Stimulated activated CD8-positive, alpha-beta memory T cell treated with anti-CD3 and anti-CD28 coated beads, Interleukin-15, amount 100 ng/mL, for 24 hours (primary cell): ENCODE measurements at regions not wholly inside any gene's neighbourhood (a gene's known extent, or its start where the extent isn't known, plus 50 kb on each side); places are given as distances from the start of the nearest gene placed in this dataset.
"Not testable (repeated sequence)": the region's sequence is repeated elsewhere in the genome, so short reads cannot be mapped to it uniquely, and the experiment has no call there.

Experiments used
- DNase-seq: peaks from one replicate; pipeline ENCODE4 v3.0.0-alpha.2; 2020; ENCODE audit warnings: low read depth

GRCh38 chr7:69091521-69091920 is 506.8 kb upstream of the AUTS2 start:
- DNase-seq: no peak

GRCh38 chr7:69095127-69095526 is 503.1 kb upstream of the AUTS2 start:
- no peak for DNase-seq

GRCh38 chr7:69095649-69096048 is 502.6 kb upstream of the AUTS2 start:
- DNase-seq: no peak

GRCh38 chr7:69104023-69104422 is 494.3 kb upstream of the AUTS2 start:
- DNase-seq: no peak

GRCh38 chr7:69105092-69105491 is 493.2 kb upstream of the AUTS2 start:
- no peak for DNase-seq

- no peak for DNase-seq
These were observed 492.3 kb upstream of the AUTS2 start for GRCh38 chr7:69105981-69106380.

- DNase-seq: not testable (repeated sequence)
These were observed 491.8 kb upstream of the AUTS2 start for GRCh38 chr7:69106449-69106848.

- not testable (repeated sequence) for DNase-seq
These were observed 491.3 kb upstream of the AUTS2 start for GRCh38 chr7:69106946-69107345.

GRCh38 chr7:69108097-69108496 is 490.2 kb upstream of the AUTS2 start:
- DNase-seq: no peak

GRCh38 chr7:69109246-69109645 is 489.0 kb upstream of the AUTS2 start:
- no peak for DNase-seq

GRCh38 chr7:69109879-69110278 is 488.4 kb upstream of the AUTS2 start:
- DNase-seq: no peak

- no peak for DNase-seq
These were observed 487.7 kb upstream of the AUTS2 start for GRCh38 chr7:69110450-69111050.

- no peak for DNase-seq
These were observed 483.9 kb upstream of the AUTS2 start for GRCh38 chr7:69114374-69114773.

- no peak for DNase-seq
These were observed 482.5 kb upstream of the AUTS2 start for GRCh38 chr7:69115788-69116187.

- DNase-seq: not testable (repeated sequence)
These were observed 482.1 kb upstream of the AUTS2 start for GRCh38 chr7:69116196-69116595.

GRCh38 chr7:69122953-69123352 is 475.3 kb upstream of the AUTS2 start:
- DNase-seq: no peak

- no peak for DNase-seq
These were observed 471.3 kb upstream of the AUTS2 start for GRCh38 chr7:69126896-69127479.

- no peak for DNase-seq
These were observed 468.8 kb upstream of the AUTS2 start for GRCh38 chr7:69129524-69129923.

- DNase-seq: no peak
These were observed 468.3 kb upstream of the AUTS2 start for GRCh38 chr7:69129951-69130350.

- no peak for DNase-seq
These were observed 467.9 kb upstream of the AUTS2 start for GRCh38 chr7:69130396-69130795.

- DNase-seq: no peak
These were observed 464.0 kb upstream of the AUTS2 start for GRCh38 chr7:69134316-69134715.

GRCh38 chr7:69147631-69148030 is 450.6 kb upstream of the AUTS2 start:
- no peak for DNase-seq

- DNase-seq: no peak
These were observed 448.2 kb upstream of the AUTS2 start for GRCh38 chr7:69149804-69150782.
